Testis (tissue), 2 donors: ENCODE measurements at regions not wholly inside any gene's neighbourhood (a gene's known extent, or its start where the extent isn't known, plus 50 kb on each side); places are given as distances from the start of the nearest gene placed in this dataset.

Source experiments
- DNase-seq: peaks from one replicate; pipeline ENCODE4 v3.0.0-alpha.2; 2019
- H3K27ac ChIP-seq, 2 donors: fragments of 200-600 bp; sonication (generic); one replicate each; pipeline ENCODE4 v1.5.1; 2019
- H3K27me3 ChIP-seq: fragments of 200-600 bp; sonication (generic); one replicate; pipeline ENCODE4 v1.5.1; 2019
- H3K36me3 ChIP-seq: fragments of 200-600 bp; sonication (generic); one replicate; pipeline ENCODE4 v1.5.1; 2017; ENCODE audit warnings: low read depth; ENCODE audit errors: missing control alignments
- H3K4me1 ChIP-seq: fragments of 200-600 bp; sonication (generic); one replicate; pipeline ENCODE4 v1.5.1; 2019
- H3K4me3 ChIP-seq, 2 donors: fragments of 200-600 bp; sonication (generic); one replicate each; pipeline ENCODE4 v1.5.1; 2017 to 2019
- H3K9me3 ChIP-seq: fragments of 200-600 bp; sonication (generic); one replicate; pipeline ENCODE4 v1.5.1; 2017
- CTCF ChIP-seq, 3 experiments: fragments of 450-650 bp in 2 of 3; fragments of 200-600 bp in 1 of 3; sonication (generic) in 1 of 3; IDR thresholded peaks; one replicate each; pipeline ENCODE4 v1.5.1; 2016 to 2019; ENCODE audit warnings: antibody characterized with exemption in 3 of 3, mild to moderate bottlenecking in 2 of 3, moderate library complexity in 1 of 3
- POLR2A ChIP-seq: fragments of 450-650 bp; IDR thresholded peaks from one replicate; pipeline ENCODE4 v1.6.1; 2017; ENCODE audit warnings: antibody characterized with exemption, mild to moderate bottlenecking, moderate library complexity
- WGBS, 2 donors: methylation state at CpG; one replicate each; pipeline ENCODE4 v1.1.5; 2018; 5-methylcytosine and 5-hydroxymethylcytosine counted together
- intact Hi-C: fragments of 100-400 bp; cut with DNase I; formaldehyde crosslinking; loops from one replicate; pipeline ENCODE4 v1.15.1; 2023; ENCODE audit warnings: low total_unique reads

- H3K36me3 ChIP-seq = no peaks in the 10 kb centered on the region
- intact Hi-C loops = no loop called here
- H3K4me1 ChIP-seq = no peaks in the 10 kb centered on the region
- no peak overlapping the region for H3K27ac ChIP-seq
- DNase-seq = no peak
- no peaks in the 10 kb centered on the region for H3K27me3 ChIP-seq
- WGBS, 2 donors = 89 to 93% methylated on average over 1 of the region's 1 CpG
- no peaks in the 10 kb centered on the region for H3K9me3 ChIP-seq
- TF ChIP-seq POLR2A (no peak), CTCF (IDR thresholded peaks at IDR 0.05) (no peak)
- no peak overlapping the region for H3K4me3 ChIP-seq
These were observed 188.9 kb downstream of the SIPA1L2 start for GRCh38 chr1:232441036-232441411.

- no peak overlapping the region for H3K27ac ChIP-seq
- TF ChIP-seq CTCF (IDR thresholded peaks at IDR 0.05) (no peak), POLR2A (no peak)
- intact Hi-C loops = no loop called here
- H3K4me3 ChIP-seq = no peak overlapping the region
- 85 to 90% methylated on average over 11 of the region's 11 CpGs for WGBS, 2 donors
- H3K27me3 ChIP-seq = no peaks in the 10 kb centered on the region
- no peaks in the 10 kb centered on the region for H3K4me1 ChIP-seq
- H3K36me3 ChIP-seq = no peaks in the 10 kb centered on the region
- no peak for DNase-seq
- no peaks in the 10 kb centered on the region for H3K9me3 ChIP-seq
These were observed 189.5 kb downstream of the SIPA1L2 start for GRCh38 chr1:232440325-232441035.

- 93 to 97% methylated on average over 11 to 18 of the region's 18 CpGs for WGBS, 2 donors
These were observed 190.9 kb downstream of the SIPA1L2 start for GRCh38 chr1:232439011-232439410.

GRCh38 chr1:232438476-232438875 is 191.5 kb downstream of the SIPA1L2 start:
- DNase-seq = no peak
- H3K27me3 ChIP-seq = no peaks in the 10 kb centered on the region
- no peak overlapping the region for H3K27ac ChIP-seq
- TF ChIP-seq CTCF (IDR thresholded peaks at IDR 0.05) (no peak), POLR2A (no peak)
- intact Hi-C loops = no loop called here
- no peak overlapping the region for H3K4me3 ChIP-seq
- H3K4me1 ChIP-seq = no peaks in the 10 kb centered on the region
- 79 to 87% methylated on average over 5 of the region's 5 CpGs for WGBS, 2 donors
- H3K36me3 ChIP-seq = no peaks in the 10 kb centered on the region
- H3K9me3 ChIP-seq = no peaks in the 10 kb centered on the region

More at GRCh38 chr1:232439011-232439410, 190.9 kb downstream of the SIPA1L2 start:
- H3K4me3 ChIP-seq = no peak overlapping the region
- H3K27ac ChIP-seq = no peak overlapping the region
- H3K9me3 ChIP-seq = no peaks in the 10 kb centered on the region
- H3K36me3 ChIP-seq = no peaks in the 10 kb centered on the region
- DNase-seq = no peak
- intact Hi-C loops = no loop called here
- H3K27me3 ChIP-seq = no peaks in the 10 kb centered on the region
- TF ChIP-seq CTCF (IDR thresholded peaks at IDR 0.05) (no peak), POLR2A (no peak)
- no peaks in the 10 kb centered on the region for H3K4me1 ChIP-seq

GRCh38 chr1:232437510-232437909 is 192.4 kb downstream of the SIPA1L2 start:
- H3K4me1 ChIP-seq = no peaks in the 10 kb centered on the region
- no peaks in the 10 kb centered on the region for H3K36me3 ChIP-seq
- H3K4me3 ChIP-seq = no peak overlapping the region
- intact Hi-C loops = no loop called here
- TF ChIP-seq CTCF (IDR thresholded peaks at IDR 0.05) (no peak), POLR2A (no peak)
- DNase-seq = no peak
- no peak overlapping the region for H3K27ac ChIP-seq
- H3K9me3 ChIP-seq = no peaks in the 10 kb centered on the region
- H3K27me3 ChIP-seq = no peaks in the 10 kb centered on the region
- 92 to 97% methylated on average over 5 to 7 of the region's 7 CpGs for WGBS, 2 donors
